Ascending aorta (tissue), 2 donors: ENCODE measurements at regions not wholly inside any gene's neighbourhood (a gene's known extent, or its start where the extent isn't known, plus 50 kb on each side); places are given as distances from the start of the nearest gene placed in this dataset.
A peak's percentile ranks its signal among the peaks of the same experiment; 100 is the strongest.

Experiments used
- DNase-seq, 2 donors: peaks; one replicate each; pipeline ENCODE4 v3.0.0-alpha.2; 2019; ENCODE audit warnings: low spot score in 2 of 2
- H3K27ac ChIP-seq, 2 donors: fragments of 200-600 bp; sonication (generic); one replicate each; pipeline ENCODE4 v1.5.1; 2016 to 2017; ENCODE audit warnings: mild to moderate bottlenecking in 1 of 2
- H3K27me3 ChIP-seq: fragments of 200-600 bp; sonication (generic); one replicate; pipeline ENCODE4 v1.5.1; 2017
- H3K36me3 ChIP-seq, 2 donors: fragments of 200-600 bp; sonication (generic); one replicate each; pipeline ENCODE4 v1.5.1; 2016
- H3K4me1 ChIP-seq, 2 donors: fragments of 200-600 bp; sonication (generic); one replicate each; pipeline ENCODE4 v1.5.1; 2016 to 2017; ENCODE audit warnings: mild to moderate bottlenecking in 1 of 2
- H3K4me3 ChIP-seq, 2 donors: fragments of 200-600 bp; sonication (generic); one replicate each; pipeline ENCODE4 v1.5.1; 2016 to 2017; ENCODE audit warnings: mild to moderate bottlenecking in 1 of 2
- H3K9me3 ChIP-seq, 2 donors: fragments of 200-600 bp; sonication (generic); one replicate each; pipeline ENCODE4 v1.5.1; 2016
- CTCF ChIP-seq, 3 experiments: fragments of 200-600 bp in 2 of 3; fragments of 450-650 bp in 1 of 3; sonication (generic) in 2 of 3; IDR thresholded peaks; one replicate each; pipeline ENCODE4 v1.5.1; 2016 to 2019; ENCODE audit warnings: antibody characterized with exemption in 3 of 3, mild to moderate bottlenecking in 1 of 3, moderate library complexity in 1 of 3
- intact Hi-C: fragments of 100-400 bp; cut with DNase I; formaldehyde crosslinking; loops from one replicate; pipeline ENCODE4 v1.15.1; 2023

GRCh38 chr9:108180541-108180940, 675.2 kb downstream of the ACTL7B start:
- Histone ChIP-seq H3K9me3 (no peaks in the 10 kb centered on the region), H3K4me3 (no peak overlapping the region), H3K27ac (no peak overlapping the region), H3K27me3 (no peaks in the 10 kb centered on the region), H3K36me3 (no peaks in the 10 kb centered on the region), H3K4me1 (no peaks in the 10 kb centered on the region)
- intact Hi-C loops = no loop called here
- no peak for TF ChIP-seq CTCF (IDR thresholded peaks at IDR 0.05)
- no peak for DNase-seq

GRCh38 chr9:108178318-108178717, 677.5 kb downstream of the ACTL7B start:
- DNase-seq = no peak
- no peaks in the 10 kb centered on the region for H3K36me3 ChIP-seq
- H3K27me3 ChIP-seq = no peaks in the 10 kb centered on the region
- H3K4me1 ChIP-seq = no peaks in the 10 kb centered on the region
- TF ChIP-seq CTCF (IDR thresholded peaks at IDR 0.05) = no peak
- intact Hi-C loops = no loop called here
- H3K27ac ChIP-seq = no peak overlapping the region
- H3K9me3 ChIP-seq = no peaks in the 10 kb centered on the region
- no peak overlapping the region for H3K4me3 ChIP-seq

- DNase-seq = peak in 1 of 2 donors; percentile 66
- H3K36me3 ChIP-seq = no peaks in the 10 kb centered on the region
- no peaks in the 10 kb centered on the region for H3K9me3 ChIP-seq
- no peaks in the 10 kb centered on the region for H3K4me1 ChIP-seq
- intact Hi-C loops = no loop called here
- no peak for TF ChIP-seq CTCF (IDR thresholded peaks at IDR 0.05)
- no peak overlapping the region for H3K27ac ChIP-seq
- no peaks in the 10 kb centered on the region for H3K27me3 ChIP-seq
- H3K4me3 ChIP-seq = no peak overlapping the region
Measured at GRCh38 chr9:108168236-108168850, 678.8 kb upstream of the KLF4 start.

- intact Hi-C loops = no loop called here
- no peak for DNase-seq
- Histone ChIP-seq H3K36me3 (no peaks in the 10 kb centered on the region), H3K27ac (no peak overlapping the region), H3K27me3 (no peaks in the 10 kb centered on the region), H3K9me3 (no peaks in the 10 kb centered on the region), H3K4me3 (no peak overlapping the region), H3K4me1 (no peaks in the 10 kb centered on the region)
- no peak for TF ChIP-seq CTCF (IDR thresholded peaks at IDR 0.05)
Measured at GRCh38 chr9:108167136-108167900, 677.7 kb upstream of the KLF4 start.

GRCh38 chr9:108166519-108166918, 677.0 kb upstream of the KLF4 start:
- TF ChIP-seq CTCF (IDR thresholded peaks at IDR 0.05) = no peak
- no peaks in the 10 kb centered on the region for H3K36me3 ChIP-seq
- intact Hi-C loops = no loop called here

More at GRCh38 chr9:108166519-108166918, 677.0 kb upstream of the KLF4 start:
- no peak for DNase-seq
- no peaks in the 10 kb centered on the region for H3K9me3 ChIP-seq
- no peak overlapping the region for H3K4me3 ChIP-seq
- no peaks in the 10 kb centered on the region for H3K4me1 ChIP-seq
- H3K27ac ChIP-seq = no peak overlapping the region
- H3K27me3 ChIP-seq = no peaks in the 10 kb centered on the region
